ENCODE measurements at regions not wholly inside any gene's neighbourhood (a gene's known extent, or its start where the extent isn't known, plus 50 kb on each side); places are given as distances from the start of the nearest gene placed in this dataset.
"Not testable (repeated sequence)": the region's sequence is repeated elsewhere in the genome, so short reads cannot be mapped to it uniquely, and the experiment has no call there.

GRCh38 chr13:64488731-64489130 is 2741.4 kb downstream of the PCDH9 start:
- no peak overlapping the region for H3K4me3 ChIP-seq
- H3K4me1 ChIP-seq: no peaks in the 10 kb centered on the region
- no peaks in the 10 kb centered on the region for H3K9me3 ChIP-seq
- H3K36me3 ChIP-seq (ENCODE audit: insufficient read depth in 1 of 2, low read depth in 1 of 2): no peaks in the 10 kb centered on the region
- intact Hi-C loops (cut with DNase I): no loop called here
- ATAC-seq (no peak), DNase-seq (no peak)
- H3K27me3 ChIP-seq (ENCODE audit: insufficient read depth in 3 of 3, low read length in 2 of 3): no peaks in the 10 kb centered on the region
- H3K27ac ChIP-seq: no peak overlapping the region
- TF ChIP-seq CTCF (IDR thresholded peaks at IDR 0.05): no peak

DNA sequence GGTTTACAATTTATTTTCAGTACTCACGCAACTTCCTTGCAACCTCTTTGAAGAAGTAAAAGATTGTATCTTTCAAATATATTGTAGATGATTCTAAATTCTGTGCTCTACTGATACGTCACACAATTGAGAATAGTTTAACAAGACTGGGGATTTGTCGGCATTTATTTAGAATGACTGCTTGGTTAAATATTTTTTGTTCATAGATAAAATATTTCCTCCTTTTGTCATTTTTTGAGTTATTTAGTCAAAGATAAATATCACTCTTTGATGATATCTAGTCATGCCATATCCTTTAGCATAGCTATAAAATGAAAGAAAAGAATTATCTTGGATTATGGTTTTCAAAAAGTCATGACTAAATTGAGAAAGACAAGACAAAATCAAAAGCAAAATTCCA is 2747.8 kb downstream of the PCDH9 start:
- no peaks in the 10 kb centered on the region for H3K4me1 ChIP-seq
- intact Hi-C loops (cut with DNase I): no loop called here
- WGBS, 3 donors: 94 to 98% (median 96%) methylated on average over 3 of the region's 3 CpGs
- ATAC-seq (no peak), DNase-seq (no peak)
- no peak overlapping the region for H3K27ac ChIP-seq
- no peaks in the 10 kb centered on the region for H3K9me3 ChIP-seq
- no peaks in the 10 kb centered on the region for H3K36me3 ChIP-seq (ENCODE audit: insufficient read depth in 1 of 2, low read depth in 1 of 2)
- no peak overlapping the region for H3K4me3 ChIP-seq
- no peak for TF ChIP-seq CTCF (IDR thresholded peaks at IDR 0.05)
- no peaks in the 10 kb centered on the region for H3K27me3 ChIP-seq (ENCODE audit: insufficient read depth in 3 of 3, low read length in 2 of 3)

- H3K4me1 ChIP-seq: no peaks in the 10 kb centered on the region
- WGBS, 3 donors: 0 to 5% (median 3%) methylated on average over 1 of the region's 1 CpG
- DNase-seq (no peak), ATAC-seq (no peak)
- no peak overlapping the region for H3K4me3 ChIP-seq
- H3K27ac ChIP-seq: no peak overlapping the region
- H3K36me3 ChIP-seq (ENCODE audit: insufficient read depth in 1 of 2, low read depth in 1 of 2): no peaks in the 10 kb centered on the region
- intact Hi-C loops (cut with DNase I): no loop called here
- no peaks in the 10 kb centered on the region for H3K27me3 ChIP-seq (ENCODE audit: insufficient read depth in 3 of 3, low read length in 2 of 3)
- no peak for TF ChIP-seq CTCF (IDR thresholded peaks at IDR 0.05)
- H3K9me3 ChIP-seq: no peaks in the 10 kb centered on the region
These were observed 2749.5 kb downstream of the PCDH9 start for GRCh38 chr13:64480672-64481071.

- no peak for TF ChIP-seq CTCF (IDR thresholded peaks at IDR 0.05)
- intact Hi-C loops (cut with DNase I): no loop called here
These were observed 2749.9 kb downstream of the PCDH9 start for GRCh38 chr13:64480211-64480610.

DNA sequence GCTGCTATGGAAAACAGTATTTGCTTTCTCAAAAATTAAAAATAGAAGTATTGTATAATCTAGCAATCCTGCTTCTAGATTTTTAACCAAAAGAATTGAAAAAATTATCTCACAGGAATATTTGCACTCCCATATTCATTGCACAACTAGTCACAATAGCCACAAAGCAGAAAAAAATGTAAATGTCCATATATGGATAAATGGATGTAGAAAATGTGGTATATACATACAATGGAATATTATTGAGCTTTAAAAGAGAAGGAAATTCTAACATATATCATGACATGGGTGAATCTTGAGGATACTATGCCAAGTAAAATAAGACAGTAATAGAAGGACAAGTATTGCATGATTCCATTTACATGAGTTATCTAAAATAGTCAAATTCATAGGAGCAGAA is 2753.0 kb downstream of the PCDH9 start:
- no peak for ATAC-seq
- Histone ChIP-seq H3K9me3 (no peaks in the 10 kb centered on the region), H3K36me3 (ENCODE audit: insufficient read depth in 1 of 2, low read depth in 1 of 2) (no peaks in the 10 kb centered on the region), H3K27ac (no peak overlapping the region), H3K4me1 (no peaks in the 10 kb centered on the region), H3K4me3 (no peak overlapping the region), H3K27me3 (ENCODE audit: insufficient read depth in 3 of 3, low read length in 2 of 3) (no peaks in the 10 kb centered on the region)
- no peak for DNase-seq
- intact Hi-C loops (cut with DNase I): no loop called here
- TF ChIP-seq CTCF (IDR thresholded peaks at IDR 0.05): no peak

More at GRCh38 chr13:64480211-64480610, 2749.9 kb downstream of the PCDH9 start:
- ATAC-seq (no peak), DNase-seq (no peak)
- H3K4me3 ChIP-seq: no peak overlapping the region
- 66 to 72% (median 69%) methylated on average over 1 of the region's 1 CpG for WGBS, 3 donors
- H3K4me1 ChIP-seq: no peaks in the 10 kb centered on the region
- H3K9me3 ChIP-seq: no peaks in the 10 kb centered on the region
- no peak overlapping the region for H3K27ac ChIP-seq
- no peaks in the 10 kb centered on the region for H3K36me3 ChIP-seq (ENCODE audit: insufficient read depth in 1 of 2, low read depth in 1 of 2)
- no peaks in the 10 kb centered on the region for H3K27me3 ChIP-seq (ENCODE audit: insufficient read depth in 3 of 3, low read length in 2 of 3)

- H3K9me3 ChIP-seq; H3K27ac ChIP-seq; H3K4me1 ChIP-seq; H3K27me3 ChIP-seq (ENCODE audit: insufficient read depth in 3 of 3, low read length in 2 of 3); DNase-seq; ATAC-seq; H3K4me3 ChIP-seq; H3K36me3 ChIP-seq (ENCODE audit: insufficient read depth in 1 of 2, low read depth in 1 of 2); intact Hi-C loops (cut with DNase I): not testable (repeated sequence)
- WGBS, 3 donors: 95 to 100% (median 96%) methylated on average over 2 of the region's 2 CpGs
These were observed 2754.0 kb downstream of the PCDH9 start for GRCh38 chr13:64476041-64476568.

All from psoas muscle (tissue), 7 donors.